SJSA1 (cell line): ENCODE measurements at regions not wholly inside any gene's neighbourhood (a gene's known extent, or its start where the extent isn't known, plus 50 kb on each side); places are given as distances from the start of the nearest gene placed in this dataset.
A peak's percentile ranks its signal among the peaks of the same experiment; 100 is the strongest.

Experiments used
- DNase-seq, 2 experiments: peaks; one replicate each; pipeline ENCODE4 v3.0.0-alpha.2; 2015 to 2020; ENCODE audit warnings: low spot score in 2 of 2, low read depth in 1 of 2
- H3K27ac ChIP-seq: fragments of 250-450 bp; sonication (Bioruptor Pico); 2 replicates; pipeline ENCODE4 v1.5.1; 2020; ENCODE audit warnings: mild to moderate bottlenecking, moderate library complexity
- H3K27me3 ChIP-seq: fragments of 250-450 bp; sonication (Bioruptor Pico); replicated peaks from 2 replicates; pipeline ENCODE4 v1.5.1; 2020; ENCODE audit warnings: mild to moderate bottlenecking, moderate library complexity
- H3K36me3 ChIP-seq: fragments of 250-450 bp; sonication (Bioruptor Pico); 2 replicates; pipeline ENCODE4 v1.5.1; 2020; ENCODE audit warnings: mild to moderate bottlenecking
- H3K4me1 ChIP-seq: fragments of 250-450 bp; sonication (Bioruptor Pico); replicated peaks from 2 replicates; pipeline ENCODE4 v1.6.1; 2021; ENCODE audit warnings: mild to moderate bottlenecking
- H3K4me3 ChIP-seq: fragments of 250-450 bp; sonication (Bioruptor Pico); 2 replicates; pipeline ENCODE4 v1.5.1; 2020; ENCODE audit warnings: mild to moderate bottlenecking
- H3K9me3 ChIP-seq: fragments of 250-450 bp; sonication (Bioruptor Pico); replicated peaks from 2 replicates; pipeline ENCODE4 v1.5.1; 2020; ENCODE audit warnings: mild to moderate bottlenecking

DNA sequence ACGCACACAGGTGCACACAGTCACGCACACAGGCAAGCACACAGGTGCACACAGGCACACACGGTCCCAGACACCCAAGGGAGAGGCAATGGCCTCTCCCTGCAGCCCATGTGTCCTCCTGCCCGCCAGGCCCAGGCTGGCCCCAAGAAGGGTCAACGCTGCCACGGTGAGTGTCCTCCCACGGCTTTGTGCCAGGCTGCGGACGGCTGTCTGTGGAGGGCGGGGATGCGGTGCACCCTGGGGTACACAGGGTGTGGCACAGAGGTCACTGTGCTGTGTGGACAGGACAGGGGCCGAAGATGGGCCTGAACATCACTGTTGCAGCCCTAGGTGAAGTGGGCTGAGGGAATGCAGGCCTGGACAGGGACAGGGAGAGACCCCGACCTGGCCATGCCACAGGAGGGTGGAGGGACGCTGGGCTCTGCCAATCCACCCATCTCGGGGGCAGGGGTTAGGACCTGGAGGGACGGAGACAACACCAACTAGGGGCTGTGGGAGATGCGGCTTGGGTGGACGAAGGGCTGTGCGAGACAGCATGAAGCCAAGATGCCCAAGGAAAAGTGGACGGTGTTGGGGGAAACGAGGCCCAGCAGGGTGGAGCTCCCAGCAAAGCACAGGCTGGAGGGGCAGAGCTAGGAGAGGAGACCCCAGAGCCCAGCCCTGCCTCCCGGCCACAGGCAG, 523.8 kb downstream of the BRD1 start:
- peak in 1 of 2 experiments; percentile 36 for DNase-seq
- Histone ChIP-seq H3K4me3 (no peak overlapping the region), H3K36me3 (no peaks in the 10 kb centered on the region), H3K27me3 (no peaks in the 10 kb centered on the region), H3K9me3 (peaks cover 13% of the 10 kb centered on the region), H3K27ac (no peak overlapping the region), H3K4me1 (no peaks in the 10 kb centered on the region)

DNA sequence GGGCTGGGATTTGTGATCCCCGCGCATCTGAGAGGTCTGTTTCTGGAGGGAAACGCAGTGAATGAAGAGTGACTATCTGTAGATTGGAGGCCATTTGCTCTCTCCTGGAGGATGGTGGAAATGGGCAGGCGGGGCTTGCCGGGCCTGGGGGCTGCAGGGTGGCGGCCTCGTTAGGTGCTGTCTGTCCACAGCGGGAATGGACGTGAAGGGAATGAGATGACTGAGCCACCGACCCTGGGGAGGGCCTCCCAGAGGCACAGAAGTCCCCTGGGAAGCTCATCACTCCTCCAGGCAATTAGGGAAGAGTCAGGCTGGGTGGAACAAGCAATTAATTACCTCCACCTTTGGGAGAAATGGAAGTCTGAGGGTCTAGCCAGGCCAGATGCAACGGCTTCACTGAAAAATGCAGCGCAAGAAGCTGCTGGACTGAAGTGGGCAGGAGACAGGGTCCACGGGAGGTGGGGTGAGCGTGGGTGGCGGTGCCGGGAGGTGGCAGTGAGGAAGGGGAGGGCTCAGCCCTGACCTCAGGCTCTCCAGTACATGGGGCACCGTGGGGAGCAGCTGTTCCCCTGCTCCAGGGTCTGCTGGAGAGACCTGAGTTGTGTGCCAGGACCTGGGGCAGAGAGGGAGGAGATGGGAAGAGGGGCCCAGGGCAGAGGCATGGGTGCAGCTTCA, 524.5 kb downstream of the BRD1 start:
- H3K4me3 ChIP-seq, result no peak overlapping the region
- peak in 1 of 2 experiments; percentile 29 for DNase-seq
- no peak overlapping the region for H3K27ac ChIP-seq
- H3K9me3 ChIP-seq, result peaks cover 13% of the 10 kb centered on the region
- H3K27me3 ChIP-seq, result no peaks in the 10 kb centered on the region
- no peaks in the 10 kb centered on the region for H3K4me1 ChIP-seq
- no peaks in the 10 kb centered on the region for H3K36me3 ChIP-seq

DNA sequence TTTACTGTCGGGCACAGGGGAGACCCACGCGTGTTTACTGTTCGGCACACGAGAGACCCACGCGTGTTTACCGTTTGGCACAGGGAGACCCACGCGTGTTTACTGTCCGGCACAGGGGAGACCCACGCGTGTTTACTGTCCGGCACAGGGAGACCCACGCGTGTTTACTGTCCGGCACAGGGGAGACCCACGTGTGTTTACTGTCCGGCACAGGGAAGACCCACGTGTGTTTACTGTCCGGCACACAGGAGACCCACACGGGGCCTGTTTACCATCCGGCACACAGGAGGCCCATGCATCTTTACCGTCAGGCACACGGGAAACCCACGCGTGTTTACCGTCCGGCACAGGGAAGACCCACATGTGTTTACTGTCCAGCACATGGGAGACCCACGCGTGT, 525.1 kb downstream of the BRD1 start:
- Histone ChIP-seq H3K27me3 (no peaks in the 10 kb centered on the region), H3K9me3 (peaks cover 13% of the 10 kb centered on the region), H3K4me1 (no peaks in the 10 kb centered on the region), H3K4me3 (no peak overlapping the region), H3K27ac (no peak overlapping the region), H3K36me3 (no peaks in the 10 kb centered on the region)
- DNase-seq, result peak in 1 of 2 experiments; percentile 31

DNA sequence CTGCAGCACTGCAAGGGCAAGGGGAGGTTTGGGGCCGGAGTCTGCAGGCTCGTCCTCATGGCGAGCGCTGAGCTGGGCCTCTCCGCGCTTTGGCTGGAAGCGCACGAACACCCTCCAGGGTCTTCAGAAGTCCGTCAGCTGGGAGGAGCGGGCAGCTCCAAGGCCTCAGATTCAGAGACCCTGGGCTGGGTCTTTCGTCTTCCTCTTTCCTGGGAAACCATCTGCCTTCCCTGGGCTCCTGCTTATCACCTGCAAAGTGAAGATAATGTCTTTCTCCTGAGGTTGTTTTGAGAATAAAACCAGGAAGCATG, 525.6 kb downstream of the BRD1 start:
- no peak for DNase-seq
- Histone ChIP-seq H3K9me3 (peaks cover 13% of the 10 kb centered on the region), H3K36me3 (no peaks in the 10 kb centered on the region), H3K4me1 (no peaks in the 10 kb centered on the region), H3K4me3 (no peak overlapping the region), H3K27me3 (no peaks in the 10 kb centered on the region), H3K27ac (no peak overlapping the region)

DNA sequence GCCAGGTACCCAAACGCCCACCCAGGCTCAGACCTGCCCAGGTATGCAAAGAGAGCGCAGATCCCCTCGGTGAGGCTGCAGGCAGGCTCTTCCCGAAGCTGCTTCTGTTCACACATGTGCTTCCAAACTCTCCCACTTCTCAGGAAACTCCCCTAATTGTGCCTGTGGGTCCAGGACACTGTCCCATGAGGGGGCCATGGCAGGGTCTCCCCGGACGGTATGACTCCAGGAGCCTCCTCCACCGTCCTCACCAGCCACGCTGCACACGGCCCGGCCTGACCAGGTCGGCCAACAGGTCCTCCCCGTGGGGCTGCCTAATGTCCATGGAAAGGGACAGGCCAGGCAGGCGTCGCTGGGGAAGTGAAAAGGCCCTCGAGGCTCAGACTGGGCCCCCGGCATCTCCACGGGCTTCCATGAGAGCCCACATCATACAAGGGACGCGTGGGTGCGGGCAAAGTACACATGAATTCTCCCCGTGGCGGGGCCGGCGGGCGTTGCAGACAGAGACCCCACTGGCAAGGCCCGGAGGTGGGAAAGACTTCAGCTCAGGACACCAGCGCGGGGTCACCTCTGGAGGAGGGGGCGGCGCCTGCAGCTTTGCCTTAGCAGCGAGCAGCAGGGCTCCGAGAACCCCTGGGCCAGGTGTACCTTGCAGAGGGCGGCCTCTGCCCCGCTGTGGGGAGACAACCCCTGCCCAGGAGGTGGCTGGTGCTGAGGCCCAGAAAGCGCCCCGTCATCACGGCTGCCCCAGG, 526.1 kb downstream of the BRD1 start:
- H3K4me1 ChIP-seq, result no peaks in the 10 kb centered on the region
- DNase-seq, result peak in 1 of 2 experiments; percentile 39
- H3K4me3 ChIP-seq, result no peak overlapping the region
- H3K9me3 ChIP-seq, result peaks cover 13% of the 10 kb centered on the region
- H3K27me3 ChIP-seq, result no peaks in the 10 kb centered on the region
- H3K27ac ChIP-seq, result no peak overlapping the region
- H3K36me3 ChIP-seq, result no peaks in the 10 kb centered on the region

DNA sequence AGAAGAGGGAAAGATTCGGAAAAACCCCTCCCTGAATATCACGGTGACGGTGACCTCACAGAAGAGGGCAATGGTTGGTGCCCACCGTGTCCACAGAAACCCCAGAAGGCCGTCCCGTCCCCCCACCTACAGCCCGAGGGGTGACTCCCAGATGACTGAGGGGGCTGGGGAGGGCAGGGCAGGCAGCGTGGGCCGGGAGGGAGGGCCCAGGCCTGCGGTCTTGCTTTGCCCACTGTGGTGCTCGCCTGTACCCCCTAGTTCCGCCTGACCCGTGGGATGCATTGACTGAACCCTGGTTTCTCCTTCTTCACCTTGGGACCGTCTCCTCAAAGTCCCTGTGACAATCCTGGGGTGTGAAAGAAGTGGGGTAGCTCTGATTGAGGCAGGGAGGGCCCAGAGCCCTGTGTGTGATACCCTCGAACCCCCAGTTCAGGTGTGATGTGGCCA, 526.7 kb downstream of the BRD1 start:
- peak in 1 of 2 experiments; percentile 28 for DNase-seq
- Histone ChIP-seq H3K27me3 (no peaks in the 10 kb centered on the region), H3K9me3 (peaks cover 14% of the 10 kb centered on the region), H3K36me3 (no peaks in the 10 kb centered on the region), H3K4me3 (no peak overlapping the region), H3K4me1 (no peaks in the 10 kb centered on the region), H3K27ac (no peak overlapping the region)

DNA sequence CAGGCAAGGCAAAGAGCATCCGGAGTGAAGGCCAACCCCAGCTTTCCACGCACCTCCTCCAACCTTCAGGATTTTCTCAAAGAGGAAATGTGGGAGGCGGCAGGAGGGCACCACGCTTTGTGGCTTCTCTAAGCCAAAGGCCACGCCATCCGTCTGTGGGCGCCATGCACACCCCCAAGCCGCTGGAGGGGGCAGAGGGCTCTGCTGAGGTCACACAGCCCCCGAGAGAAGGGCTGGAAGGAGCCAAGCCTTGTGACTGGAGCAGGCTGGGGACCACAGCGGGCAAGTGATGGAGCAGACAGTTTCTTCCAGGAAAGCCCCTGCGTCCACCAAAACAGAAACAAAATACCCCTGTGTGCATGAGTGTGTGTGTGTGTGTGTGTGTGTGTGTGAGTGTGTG, 527.4 kb downstream of the BRD1 start:
- Histone ChIP-seq H3K4me1 (no peaks in the 10 kb centered on the region), H3K27me3 (no peaks in the 10 kb centered on the region), H3K27ac (no peak overlapping the region), H3K4me3 (no peak overlapping the region), H3K36me3 (no peaks in the 10 kb centered on the region), H3K9me3 (peaks cover 17% of the 10 kb centered on the region)
- DNase-seq, result peak in 1 of 2 experiments; percentile 28

DNA sequence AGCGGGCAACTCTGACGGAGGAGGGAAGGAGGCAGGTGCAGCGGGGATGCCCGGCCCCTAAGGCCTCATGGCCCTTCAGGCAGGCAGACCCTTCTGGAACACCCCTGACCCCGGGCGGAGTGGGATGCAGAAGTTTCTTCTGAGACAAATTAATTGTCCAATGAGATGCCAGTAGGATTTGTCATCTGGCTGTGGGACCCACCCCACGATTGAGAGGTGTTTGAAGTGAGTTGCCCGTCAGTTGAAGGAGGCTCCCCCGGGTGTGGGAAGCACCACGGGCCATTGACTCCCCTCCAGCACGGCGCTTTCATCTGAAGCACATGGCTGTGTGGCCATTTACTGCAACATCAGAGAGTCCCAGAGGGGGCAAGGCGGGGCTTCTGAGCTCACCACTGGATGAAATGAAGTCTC, 527.8 kb downstream of the BRD1 start:
- no peak overlapping the region for H3K27ac ChIP-seq
- H3K4me1 ChIP-seq, result no peaks in the 10 kb centered on the region
- peak in 1 of 2 experiments; percentile 32 for DNase-seq
- H3K36me3 ChIP-seq, result no peaks in the 10 kb centered on the region
- no peak overlapping the region for H3K4me3 ChIP-seq
- H3K9me3 ChIP-seq, result peaks cover 19% of the 10 kb centered on the region
- no peaks in the 10 kb centered on the region for H3K27me3 ChIP-seq

DNA sequence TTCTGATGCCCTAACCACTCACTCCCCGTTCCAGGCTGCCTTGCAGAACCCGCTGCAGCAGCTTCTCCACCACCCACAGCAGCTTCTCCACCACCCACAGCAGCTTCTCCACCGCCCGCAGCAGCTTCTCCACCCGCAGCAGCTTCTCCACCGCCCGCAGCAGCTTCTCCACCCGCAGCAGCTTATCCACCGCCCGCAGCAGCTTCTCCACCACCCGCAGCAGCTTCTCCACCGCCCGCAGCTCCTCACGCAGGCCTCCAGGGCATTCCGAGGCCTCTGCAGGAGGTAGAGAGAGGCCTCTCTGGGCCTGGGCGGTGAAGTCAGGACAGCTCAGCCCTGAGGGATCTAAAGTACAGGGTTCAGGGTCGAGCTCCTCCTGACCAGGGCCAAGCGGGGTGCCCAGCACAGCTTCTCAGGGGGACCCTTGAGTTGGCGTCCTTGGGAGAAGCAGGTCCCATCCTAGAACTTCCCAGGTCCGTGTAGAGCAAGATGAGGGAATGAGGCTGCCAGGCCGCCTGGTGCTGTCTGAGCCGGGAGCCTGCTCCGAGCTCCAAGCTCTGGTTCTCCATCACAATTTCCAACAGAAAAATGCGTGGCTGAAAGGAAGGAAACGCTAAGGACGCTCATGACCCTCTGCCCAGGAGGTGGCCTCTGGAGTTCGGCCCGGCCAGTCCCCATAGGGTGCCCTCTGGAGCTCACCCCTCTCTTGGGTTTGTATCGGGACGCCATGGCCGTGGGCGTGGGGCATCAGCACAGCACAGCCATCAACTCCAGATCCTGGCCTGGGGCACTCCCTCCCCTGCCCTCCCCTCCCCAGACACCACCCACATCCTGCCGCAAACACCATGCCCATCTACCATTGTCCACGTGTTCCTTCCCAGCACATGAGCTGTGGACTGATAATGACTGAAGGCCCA, 528.6 kb downstream of the BRD1 start:
- peaks cover 26% of the 10 kb centered on the region for H3K9me3 ChIP-seq
- DNase-seq, result peak in 1 of 2 experiments; percentile 28
- no peak overlapping the region for H3K27ac ChIP-seq
- H3K27me3 ChIP-seq, result no peaks in the 10 kb centered on the region
- no peak overlapping the region for H3K4me3 ChIP-seq
- no peaks in the 10 kb centered on the region for H3K36me3 ChIP-seq
- H3K4me1 ChIP-seq, result no peaks in the 10 kb centered on the region

DNA sequence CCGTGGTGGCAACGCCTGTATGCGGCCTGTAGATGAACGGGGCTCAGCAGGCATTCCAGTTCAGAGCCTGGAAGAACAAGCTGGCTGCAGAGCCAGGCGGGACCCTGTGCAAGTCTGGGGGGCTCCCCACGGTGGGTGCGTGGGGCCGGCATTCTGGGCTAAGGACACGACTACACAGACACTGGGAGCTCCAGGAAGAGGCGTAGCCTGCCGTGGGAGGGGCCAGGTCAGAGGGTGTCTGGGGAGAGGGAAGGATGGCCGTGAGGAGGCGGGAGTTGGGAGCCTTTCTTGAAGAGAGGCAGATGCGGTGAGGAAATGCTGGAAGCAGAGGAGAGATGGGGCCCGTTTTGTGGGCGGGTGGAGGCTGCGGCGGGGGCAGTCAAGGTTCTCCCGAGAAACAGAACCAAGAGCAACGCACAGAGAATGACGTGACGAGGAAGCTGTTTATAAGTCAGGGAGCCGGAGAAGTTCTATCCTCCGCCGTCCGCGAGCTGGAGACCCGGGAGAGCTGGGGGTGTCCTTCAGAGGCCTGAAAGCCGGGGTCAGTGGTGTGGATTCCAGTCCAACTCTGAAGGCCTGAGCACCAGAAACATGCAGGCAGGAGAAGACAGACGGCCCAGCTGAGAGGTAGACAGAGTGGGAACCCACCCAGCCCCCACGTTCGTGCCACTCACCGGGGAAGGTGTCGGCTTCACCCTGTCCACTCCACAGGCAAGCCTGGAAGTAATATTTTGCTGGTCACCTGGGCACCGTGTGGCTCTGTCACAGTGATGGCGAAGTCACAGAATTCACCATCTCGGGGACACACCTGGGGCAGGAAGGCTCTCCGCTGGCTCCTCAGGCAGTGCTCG, 529.6 kb downstream of the BRD1 start:
- H3K4me1 ChIP-seq, result no peaks in the 10 kb centered on the region
- no peaks in the 10 kb centered on the region for H3K36me3 ChIP-seq
- peak in 1 of 2 experiments; percentile 40 for DNase-seq
- H3K4me3 ChIP-seq, result no peak overlapping the region
- no peaks in the 10 kb centered on the region for H3K27me3 ChIP-seq
- H3K27ac ChIP-seq, result no peak overlapping the region
- H3K9me3 ChIP-seq, result peaks cover 22% of the 10 kb centered on the region

DNA sequence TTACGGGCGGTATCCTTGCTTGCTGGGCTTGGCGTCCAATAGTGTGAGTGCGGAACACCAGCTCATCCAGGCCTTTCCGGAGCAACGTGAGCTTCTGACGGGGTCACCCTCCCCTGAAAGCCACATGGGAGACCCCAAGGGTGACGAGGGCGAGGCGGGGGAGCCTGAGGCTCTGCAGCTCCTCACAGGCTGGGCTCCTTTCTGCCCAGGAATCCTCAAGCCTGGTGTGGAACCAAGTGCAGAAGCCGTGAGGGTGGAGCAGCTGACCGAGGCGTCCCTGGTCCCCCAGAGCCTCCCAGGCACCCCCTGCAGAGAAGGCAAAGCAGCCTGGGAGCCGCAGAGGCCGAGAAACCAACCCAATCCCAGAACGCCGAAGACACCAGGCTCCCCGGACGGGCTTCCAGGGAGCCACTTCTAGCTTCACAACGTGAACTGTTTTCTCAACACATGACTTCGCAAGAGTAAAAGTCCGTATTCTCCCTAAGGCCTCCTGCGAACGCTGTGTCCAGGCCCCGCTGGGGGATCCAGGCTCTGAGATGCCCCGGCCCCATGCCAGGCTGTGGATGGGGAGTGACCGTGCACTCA, 530.3 kb downstream of the BRD1 start:
- no peak overlapping the region for H3K4me3 ChIP-seq
- H3K27me3 ChIP-seq, result no peaks in the 10 kb centered on the region
- H3K9me3 ChIP-seq, result peaks cover 22% of the 10 kb centered on the region
- H3K27ac ChIP-seq, result no peak overlapping the region
- peak in 1 of 2 experiments; percentile 25 for DNase-seq
- no peaks in the 10 kb centered on the region for H3K4me1 ChIP-seq
- H3K36me3 ChIP-seq, result no peaks in the 10 kb centered on the region

DNA sequence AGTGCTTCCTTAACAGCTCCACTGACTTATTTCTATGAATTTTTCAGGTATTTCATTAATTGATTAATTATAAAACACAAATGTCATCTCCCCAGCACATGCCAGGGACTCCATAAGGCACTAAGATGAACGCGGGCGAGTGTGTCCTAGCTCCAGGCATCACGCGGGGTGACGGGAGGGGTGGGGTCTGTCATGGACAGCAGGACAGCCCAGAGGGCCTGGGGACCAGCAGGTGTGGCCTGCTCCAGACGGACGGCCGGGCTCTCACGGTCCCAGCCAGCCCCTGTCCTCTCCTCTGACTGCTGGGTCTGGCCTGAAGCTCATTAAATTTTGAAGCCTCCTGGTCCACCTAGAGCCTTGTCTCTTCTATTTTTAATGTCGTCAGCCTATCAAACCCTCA, 531.1 kb downstream of the BRD1 start:
- peaks cover 22% of the 10 kb centered on the region for H3K9me3 ChIP-seq
- H3K27me3 ChIP-seq, result no peaks in the 10 kb centered on the region
- DNase-seq, result peak in 1 of 2 experiments; percentile 30
- no peak overlapping the region for H3K27ac ChIP-seq
- no peaks in the 10 kb centered on the region for H3K4me1 ChIP-seq
- no peak overlapping the region for H3K4me3 ChIP-seq
- H3K36me3 ChIP-seq, result no peaks in the 10 kb centered on the region
